ENCODE measurements at regions not wholly inside any gene's neighbourhood (a gene's known extent, or its start where the extent isn't known, plus 50 kb on each side); places are given as distances from the start of the nearest gene placed in this dataset.

- Mint-ChIP-seq H3K9me3 (peaks cover 3% of the 10 kb centered on the region; the same call in 1 of the 3 replicates), H3K27me3 (ENCODE audit: insufficient read depth, low read depth, poor library complexity) (no peaks in the 10 kb centered on the region), H3K4me1 (no peaks in the 10 kb centered on the region), H3K27ac (no peak overlapping the region), H3K36me3 (ENCODE audit: low read depth) (no peaks in the 10 kb centered on the region), H3K4me3 (no peak overlapping the region)
- Histone ChIP-seq H3K4me2 (no peak overlapping the region), H3K79me2 (replicated peaks; ENCODE audit: insufficient read depth) (no peaks in the 10 kb centered on the region), H3K4me1 (ENCODE audit: insufficient read depth) (no peaks in the 10 kb centered on the region), H2AFZ (no peak overlapping the region), H3K27me3 (ENCODE audit: insufficient read depth) (no peaks in the 10 kb centered on the region), H4K20me1 (replicated peaks; ENCODE audit: insufficient read depth) (no peaks in the 10 kb centered on the region), H3K9me2 (ENCODE audit: insufficient read depth) (peaks cover 4% of the 10 kb centered on the region; the same call in 1 of the 2 replicates), H3F3A (replicated peaks; ENCODE audit: low read depth) (no peaks in the 10 kb centered on the region), H3K4me3 (no peak overlapping the region), H3K27ac (ENCODE audit: low read depth) (no peak overlapping the region), H3K36me3 (ENCODE audit: insufficient read depth) (no peaks in the 10 kb centered on the region)
- no peak for ATAC-seq
- DNase-seq (ENCODE audit: low spot score): no peak
- TF ChIP-seq NANOG (IDR thresholded peaks at IDR 0.05; ENCODE audit: borderline replicate concordance) (no peak), EZH2 (IDR thresholded peaks at IDR 0.05; ENCODE audit: low read depth, unreplicated experiment) (no peak), ZNF462 (CRISPR knock-in tag; IDR thresholded peaks at IDR 0.05) (no peak), POLR2AphosphoS5 (IDR thresholded peaks at IDR 0.05; ENCODE audit: low read depth) (no peak), JUNB (IDR thresholded peaks at IDR 0.05; ENCODE audit: unreplicated experiment) (no peak), ETS1 (IDR thresholded peaks at IDR 0.05) (no peak), CREB1 (CRISPR knock-in tag; IDR thresholded peaks at IDR 0.05; ENCODE audit: low read depth) (no peak), EZH2phosphoT487 (IDR thresholded peaks at IDR 0.05; ENCODE audit: unreplicated experiment) (no peak), STAT1 (IDR thresholded peaks at IDR 0.05; ENCODE audit: unreplicated experiment) (no peak), REST (IDR thresholded peaks at IDR 0.05; ENCODE audit: unreplicated experiment) (no peak), ZNF331 (CRISPR knock-in tag; IDR thresholded peaks at IDR 0.05; ENCODE audit: low read depth) (no peak), ZNF114 (CRISPR knock-in tag; IDR thresholded peaks at IDR 0.05) (no peak)
- TF ChIP-seq, protein P1, sequence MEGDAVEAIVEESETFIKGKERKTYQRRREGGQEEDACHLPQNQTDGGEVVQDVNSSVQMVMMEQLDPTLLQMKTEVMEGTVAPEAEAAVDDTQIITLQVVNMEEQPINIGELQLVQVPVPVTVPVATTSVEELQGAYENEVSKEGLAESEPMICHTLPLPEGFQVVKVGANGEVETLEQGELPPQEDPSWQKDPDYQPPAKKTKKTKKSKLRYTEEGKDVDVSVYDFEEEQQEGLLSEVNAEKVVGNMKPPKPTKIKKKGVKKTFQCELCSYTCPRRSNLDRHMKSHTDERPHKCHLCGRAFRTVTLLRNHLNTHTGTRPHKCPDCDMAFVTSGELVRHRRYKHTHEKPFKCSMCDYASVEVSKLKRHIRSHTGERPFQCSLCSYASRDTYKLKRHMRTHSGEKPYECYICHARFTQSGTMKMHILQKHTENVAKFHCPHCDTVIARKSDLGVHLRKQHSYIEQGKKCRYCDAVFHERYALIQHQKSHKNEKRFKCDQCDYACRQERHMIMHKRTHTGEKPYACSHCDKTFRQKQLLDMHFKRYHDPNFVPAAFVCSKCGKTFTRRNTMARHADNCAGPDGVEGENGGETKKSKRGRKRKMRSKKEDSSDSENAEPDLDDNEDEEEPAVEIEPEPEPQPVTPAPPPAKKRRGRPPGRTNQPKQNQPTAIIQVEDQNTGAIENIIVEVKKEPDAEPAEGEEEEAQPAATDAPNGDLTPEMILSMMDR (conservative IDR thresholded peaks at IDR 0.05; ENCODE audit: low read depth in 2 of 2): no peak
Measured at GRCh38 chr16:59455497-59455896, 721.4 kb upstream of the GOT2 start.
